GM21825 (cell line): ENCODE measurements at regions not wholly inside any gene's neighbourhood (a gene's known extent, or its start where the extent isn't known, plus 50 kb on each side); places are given as distances from the start of the nearest gene placed in this dataset.

ENCODE experiments used
- ATAC-seq: cut with Tn5 transposase; IDR thresholded peaks from one replicate; pipeline ENCODE4 v1.9.1; 2021; ENCODE audit warnings: mild to moderate bottlenecking, moderate library complexity; ENCODE audit not compliant: unreplicated experiment

DNA sequence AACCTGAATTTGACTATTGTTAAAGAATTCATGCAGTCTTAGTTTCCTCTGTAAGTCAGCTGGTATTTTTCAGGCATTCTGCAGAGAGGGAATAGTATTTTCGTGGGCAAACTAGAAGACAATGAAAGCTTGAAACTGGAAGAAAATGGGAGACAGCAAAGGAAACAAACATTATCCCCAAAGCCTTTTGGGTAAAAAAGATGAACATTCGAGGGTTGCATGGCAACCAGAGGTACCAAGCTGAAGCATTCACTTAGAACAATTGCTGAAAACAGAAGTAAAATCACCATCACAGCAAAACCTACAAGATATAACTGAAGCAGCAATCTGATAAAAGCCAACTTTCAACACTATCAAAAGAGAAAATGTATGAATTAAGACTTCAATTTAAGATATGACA, 233.7 kb downstream of the SCG2 start:
- no peak for ATAC-seq

DNA sequence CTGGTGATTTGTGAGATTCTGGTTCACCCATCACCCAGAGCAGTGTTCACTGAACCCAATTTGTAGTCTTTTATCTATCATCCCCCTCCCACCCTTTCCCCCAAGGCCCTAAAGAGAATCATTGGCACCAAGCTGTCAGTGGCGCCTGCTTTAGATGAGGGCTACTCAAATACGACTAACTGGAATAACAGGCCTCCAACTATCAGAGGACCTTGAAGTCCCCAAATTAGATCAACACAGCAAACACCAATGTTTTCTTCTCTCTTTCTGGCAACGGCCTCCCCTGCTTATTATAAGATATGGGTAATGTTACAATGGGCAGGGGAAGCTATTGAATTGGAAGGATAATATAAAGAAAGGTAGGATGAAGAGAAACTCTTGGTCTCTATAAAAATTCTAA, 232.3 kb downstream of the SCG2 start:
- ATAC-seq, result no peak

DNA sequence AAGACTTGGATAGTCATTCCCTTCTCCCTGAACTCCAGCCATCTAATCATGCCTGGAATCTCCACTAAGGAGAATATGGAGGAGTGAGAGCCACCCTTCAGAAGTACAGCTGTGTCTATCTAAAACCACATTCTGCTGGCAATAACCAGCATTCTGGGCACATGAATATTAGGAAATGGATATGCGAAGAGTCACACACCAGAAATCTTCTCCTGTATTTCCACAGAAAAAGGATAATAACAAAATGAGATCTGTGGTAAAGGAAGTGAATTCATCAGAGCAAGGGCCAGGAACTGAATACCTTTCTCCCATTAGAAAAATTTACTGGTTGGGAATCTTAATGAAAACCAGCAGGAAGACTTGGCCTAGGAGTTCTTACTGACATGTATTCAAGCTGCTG, 218.8 kb downstream of the SCG2 start:
- no peak for ATAC-seq

DNA sequence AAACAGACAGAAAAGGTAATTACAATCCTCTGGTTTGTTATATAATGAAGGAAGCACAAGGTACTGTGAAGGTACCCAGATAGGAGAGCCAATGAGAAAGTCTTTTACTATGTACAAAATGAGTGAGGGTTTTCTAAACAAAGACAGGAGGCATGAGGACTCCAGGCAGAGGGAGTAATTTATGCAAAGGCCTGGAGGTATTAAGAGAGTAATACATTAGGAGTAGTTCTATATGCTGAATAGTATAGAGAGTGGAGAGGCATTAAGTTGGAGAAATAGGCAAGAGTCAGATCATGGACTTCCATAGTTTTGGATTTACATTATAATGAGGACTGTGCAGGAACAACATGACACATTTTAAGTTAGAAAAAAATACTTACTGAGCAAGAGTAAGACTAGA, 216.0 kb downstream of the SCG2 start:
- ATAC-seq, result no peak

- ATAC-seq, result no peak
Observed at GRCh38 chr2:223386984-223387383, 215.2 kb downstream of the SCG2 start.

DNA sequence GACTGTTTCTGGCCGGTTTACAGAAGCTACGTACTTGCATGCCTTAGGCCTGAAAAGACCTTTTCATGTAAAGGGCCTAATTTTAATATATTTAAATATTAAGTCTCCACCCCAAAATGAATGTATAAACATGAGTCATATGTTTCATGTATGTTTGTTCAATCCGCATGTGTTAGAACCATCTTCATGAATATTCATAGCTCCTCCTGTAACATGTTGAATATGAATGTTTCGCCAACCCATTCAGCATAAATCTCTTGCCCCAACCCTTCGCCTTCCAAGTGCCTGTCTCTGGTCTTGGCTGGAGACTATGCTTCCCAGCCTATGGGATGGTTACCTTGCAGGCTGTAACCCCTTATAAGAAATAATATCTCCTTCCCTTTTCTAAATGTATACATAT, 212.5 kb downstream of the SCG2 start:
- no peak for ATAC-seq

DNA sequence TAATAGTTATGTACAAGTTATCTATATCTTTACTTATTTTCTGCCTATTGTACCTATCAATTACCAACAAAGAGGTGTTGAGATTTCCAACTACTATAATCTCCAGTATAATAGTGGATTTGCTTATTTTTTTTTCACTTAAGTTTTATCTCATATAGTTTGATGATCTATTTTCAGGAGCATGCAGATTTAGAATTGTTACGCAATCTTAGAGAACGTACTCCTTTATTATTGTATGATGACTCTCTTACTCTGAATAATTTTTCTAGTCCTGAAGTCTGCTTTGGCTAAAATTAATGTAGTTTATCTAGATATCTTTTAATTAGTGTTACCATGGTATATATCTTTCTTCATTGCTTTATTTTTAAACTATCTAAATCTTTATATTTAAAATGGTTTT, 205.2 kb downstream of the SCG2 start:
- ATAC-seq, result no peak

- ATAC-seq, result no peak
Observed at GRCh38 chr2:223399357-223399957, 202.7 kb downstream of the SCG2 start.

DNA sequence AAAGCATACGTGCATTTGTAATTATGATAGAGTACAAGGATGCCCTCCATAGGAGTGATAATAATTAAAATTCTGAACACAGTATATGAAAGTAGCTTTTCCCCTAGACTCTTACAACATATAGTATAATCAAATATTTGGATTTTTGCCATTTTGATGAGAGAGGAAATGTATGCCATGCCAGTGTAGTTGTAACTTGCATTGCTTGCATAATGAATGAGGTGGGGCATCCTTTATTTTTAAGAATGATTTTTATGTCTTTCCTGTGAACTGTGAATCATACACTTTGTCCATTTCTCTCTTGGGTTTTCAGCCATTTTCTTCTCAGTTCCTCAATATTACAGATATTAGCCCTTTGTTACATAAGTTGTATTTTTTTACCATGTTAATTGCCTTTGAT, 197.5 kb downstream of the SCG2 start:
- ATAC-seq, result no peak

GRCh38 chr2:223414646-223415045, 187.5 kb downstream of the SCG2 start:
- ATAC-seq, result no peak

- ATAC-seq, result no peak
Observed at GRCh38 chr2:223415071-223415470, 187.1 kb downstream of the SCG2 start.

GRCh38 chr2:223416815-223417610, 185.1 kb downstream of the SCG2 start:
- ATAC-seq, result no peak

GRCh38 chr2:223418131-223418530, 184.0 kb downstream of the SCG2 start:
- ATAC-seq, result no peak

GRCh38 chr2:223418604-223419199, 183.5 kb downstream of the SCG2 start:
- no peak for ATAC-seq

DNA sequence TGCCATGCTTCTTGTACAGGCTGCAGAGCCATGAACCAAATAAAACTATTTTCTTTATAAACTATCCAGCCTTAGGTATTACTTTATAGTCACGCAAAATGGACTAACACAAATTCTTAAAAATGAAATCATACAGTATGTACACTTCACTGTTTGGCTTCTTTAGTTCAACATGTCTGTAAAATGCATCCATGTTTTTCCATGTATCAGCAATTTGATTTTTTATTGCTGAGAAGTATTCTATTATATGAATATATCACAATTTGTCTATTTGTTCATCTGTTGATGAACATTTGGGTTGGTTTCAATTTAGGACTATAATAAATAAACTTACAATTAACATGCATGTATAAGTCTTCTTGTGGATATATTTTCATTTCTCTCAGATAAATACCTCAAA, 182.1 kb downstream of the SCG2 start:
- ATAC-seq, result no peak

DNA sequence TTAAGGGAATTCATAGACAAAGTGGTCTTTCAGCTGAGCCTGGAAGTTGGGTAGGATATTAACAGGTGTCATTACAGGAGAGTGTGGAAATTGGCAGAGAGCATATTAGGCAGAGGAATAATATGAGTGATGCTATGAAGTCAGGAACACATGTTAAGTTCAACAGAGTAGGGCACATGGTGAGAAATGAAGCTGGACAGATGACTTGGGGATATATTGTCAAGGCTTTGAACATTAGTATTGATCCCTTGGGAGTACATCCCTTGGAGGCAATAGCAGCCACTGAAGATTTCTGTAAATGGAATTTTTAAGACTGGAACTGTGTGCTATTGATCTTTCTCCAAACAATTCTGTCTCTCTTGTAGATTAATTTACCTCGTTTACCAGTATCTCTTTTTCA, 170.7 kb downstream of the SCG2 start:
- no peak for ATAC-seq

DNA sequence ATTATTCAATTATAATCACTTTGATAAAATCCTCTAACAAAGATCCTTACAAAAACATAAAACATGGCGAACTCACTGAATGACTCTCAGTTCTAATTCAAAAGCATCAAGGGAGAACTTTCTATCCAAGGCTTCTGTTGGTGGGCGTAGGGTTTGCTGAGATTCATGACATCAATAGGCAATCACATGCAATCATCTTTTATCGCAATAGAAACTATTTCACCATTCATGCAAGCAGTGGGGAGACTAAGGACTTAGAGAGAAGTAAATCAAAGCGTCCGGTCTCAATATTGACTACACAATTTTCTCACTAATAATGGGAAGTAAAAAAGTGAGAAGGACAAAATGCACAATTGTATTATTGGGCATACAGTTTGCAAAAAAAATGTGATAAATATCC, 168.7 kb downstream of the SCG2 start:
- ATAC-seq, result no peak

- ATAC-seq, result no peak
Observed at GRCh38 chr2:223437788-223438187, 164.4 kb downstream of the SCG2 start.

DNA sequence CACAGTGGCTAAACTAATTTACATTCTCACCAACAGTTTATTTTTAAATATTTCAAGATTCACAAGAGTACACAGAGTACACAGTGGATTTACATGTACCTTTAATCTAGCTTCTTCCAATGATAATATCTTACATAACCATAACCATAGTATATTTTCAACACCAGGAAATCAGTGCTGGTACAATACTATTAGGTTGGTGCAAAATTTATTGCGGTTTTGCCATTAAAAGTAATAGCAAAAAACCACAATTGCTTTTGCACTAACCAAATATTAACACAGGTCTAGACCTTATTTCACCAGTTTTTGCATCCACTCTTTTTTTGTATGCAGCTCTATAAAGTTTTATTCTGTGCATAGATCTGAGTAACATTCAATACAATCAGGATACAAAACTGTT, 163.0 kb downstream of the SCG2 start:
- no peak for ATAC-seq

GRCh38 chr2:223439786-223440185, 162.4 kb downstream of the SCG2 start:
- ATAC-seq, result no peak

GRCh38 chr2:223442847-223443246, 159.3 kb downstream of the SCG2 start:
- ATAC-seq, result no peak

GRCh38 chr2:223450246-223450645, 151.9 kb downstream of the SCG2 start:
- ATAC-seq, result no peak
